Heart right ventricle (tissue), 16 donors: ENCODE measurements at regions not wholly inside any gene's neighbourhood (a gene's known extent, or its start where the extent isn't known, plus 50 kb on each side); places are given as distances from the start of the nearest gene placed in this dataset.

Experiments
- ATAC-seq, 8 donors: fragments of 200-7000 bp; cut with Tn5 transposase; one replicate each; pipeline ENCODE4 v1.9.1; 2020; ENCODE audit warnings: mild to moderate bottlenecking in 8 of 8, moderate library complexity in 8 of 8, moderate number of reproducible peaks in 1 of 8
- DNase-seq, 2 donors: peaks; one replicate each; pipeline ENCODE4 v3.0.0-alpha.2; 2020
- H3K27ac ChIP-seq, 10 donors: fragments of 200-600 bp; sonication (generic) in 2 of 10; one replicate each; pipeline versions ENCODE4 v1.5.0 to v1.8.0; 2020 to 2022; ENCODE audit warnings: mild to moderate bottlenecking in 3 of 10
- H3K27me3 ChIP-seq, 7 donors: fragments of 200-600 bp; one replicate each; pipeline ENCODE4 v1.8.0; 2021 to 2022; ENCODE audit warnings: mild to moderate bottlenecking in 2 of 7
- H3K36me3 ChIP-seq, 9 donors: fragments of 200-600 bp; sonication (generic) in 1 of 9; one replicate each; pipeline versions ENCODE4 v1.5.0 to v1.8.0; 2020 to 2022; ENCODE audit warnings: mild to moderate bottlenecking in 2 of 9
- H3K4me1 ChIP-seq, 9 donors: fragments of 200-600 bp; sonication (generic) in 1 of 9; one replicate each; pipeline versions ENCODE4 v1.5.0 to v1.8.0; 2020 to 2022; ENCODE audit warnings: mild to moderate bottlenecking in 4 of 9
- H3K4me3 ChIP-seq, 10 donors: fragments of 200-600 bp; sonication (generic) in 2 of 10; one replicate each; pipeline versions ENCODE4 v1.5.0 to v1.8.0; 2020 to 2022; ENCODE audit warnings: mild to moderate bottlenecking in 7 of 10, moderate library complexity in 2 of 10
- H3K9me3 ChIP-seq, 11 donors: fragments of 200-600 bp in 10 of 11; sonication (generic) in 2 of 11; one replicate each; pipeline versions ENCODE4 v1.5.0 to v1.8.0; 2013 to 2022; ENCODE audit warnings: mild to moderate bottlenecking in 2 of 11, control low read depth in 1 of 11, moderate library complexity in 1 of 11
- WGBS, 2 donors: extraction: QIAGEN DNeasy Blood & Tissue Kit; methylation state at CpG; one replicate each; pipeline ENCODE4 v1.1.7; 2013; ENCODE audit warnings: inconsistent platforms in 1 of 2; 5-methylcytosine and 5-hydroxymethylcytosine counted together
- intact Hi-C, 10 donors: fragments of 100-400 bp; cut with DNase I; formaldehyde crosslinking; loops; one replicate each; pipeline versions ENCODE4 v1.11.1 to v1.14.2; 2022
- TF ChIP-seq, protein P1 (sequence below), 9 donors: fragments of 200-600 bp; sonication (generic) in 2 of 9; IDR thresholded peaks; one replicate each; pipeline versions ENCODE4 v1.5.0 to v1.8.0; 2021 to 2022; ENCODE audit warnings: antibody characterized with exemption in 9 of 9, mild to moderate bottlenecking in 5 of 9, moderate library complexity in 1 of 9
- donor health status: Arrhythmogenic right ventricular cardiomyopathy.
- donor health status: ischemic (EF 13 %, LVEDD 7.1; RV severe dilation, severe dysfunction).
- donor health status: healthy with polysubstance abuse.
- donor health status: DM: no; HTN: yes; CAD: no.
- donor health status: DM: no; HTN: no; CAD: no.
- donor health status: ischemic (EF 25% LVEDD 6.9; RV normal size, moderate dysfunction).
- donor health status: ischemic (EF 25% LVEDD 5.7; RV mildly dilated, moderate dysfunction).
- donor health status: healthy.
- donor health status: DM: yes; HTN: yes; CAD: no.
- donor health status: Ischemic cardiomyopathy.
- donor health status: ischemic (EF 35%, LVEDD 5.7; RV mildly dilated, moderate dysfunction).
- donor health status: nonischemic (EF 11% LVEDD 7.7; RV severe dilation, severe dysfunction).
- donor health status: DM: yes; HTN: yes; CAD: no.
- donor health status: PGD.
- donor health status: ischemic (EF 29% LVEDD 5.4; RV normal size, mild dysfunction).
- donor health status: nonischemic (EF 23%, LVEDD 6.1; RV moderate dilation, normal function).

DNA sequence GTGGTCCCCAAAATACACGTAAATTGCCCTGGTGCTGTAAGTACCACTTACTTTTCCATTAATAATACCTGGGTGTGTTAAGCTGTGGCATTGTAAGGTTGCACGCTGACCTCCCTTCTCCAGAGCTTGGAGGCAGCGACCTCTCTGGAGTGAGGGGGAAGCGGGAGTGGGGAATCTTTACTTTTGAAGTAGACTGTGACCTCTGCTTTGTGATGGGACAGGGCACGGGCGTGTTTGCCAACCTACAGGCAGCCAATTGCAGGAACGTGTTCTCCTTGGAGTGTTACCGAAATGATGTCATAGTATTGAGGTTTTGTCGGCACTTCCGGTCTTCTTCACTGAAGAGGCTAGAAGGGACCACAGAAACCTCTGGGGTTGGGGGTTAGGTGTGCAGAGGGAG lies 227.3 kb upstream of the C2CD4B start:
- WGBS, 2 donors: 18 to 19% methylated on average over 10 of the region's 10 CpGs
- H3K4me3 ChIP-seq: peak overlapping the region; percentile 63 to 99 (median 88)
- ATAC-seq (peak in 7 of 8 donors; percentile 9 to 55 (median 43)), DNase-seq (peak; percentile 20 to 34)
- H3K4me1 ChIP-seq: peaks cover 0 to 30% (median 22%) of the 10 kb centered on the region in 9 donors
- intact Hi-C loops: loop anchor here in 8 of 10 donors (5.0 to 10.0 kb wide), 17 partner anchors 60 to 350 kb away; no protein-coding TSS in a partner anchor
- peaks cover 0 to 22% (median 0%) of the 10 kb centered on the region in 7 donors for H3K27me3 ChIP-seq
- H3K27ac ChIP-seq: peak overlapping the region in 9 of 10 donors; percentile 72 to 94 (median 87)
- TF ChIP-seq, protein P1, sequence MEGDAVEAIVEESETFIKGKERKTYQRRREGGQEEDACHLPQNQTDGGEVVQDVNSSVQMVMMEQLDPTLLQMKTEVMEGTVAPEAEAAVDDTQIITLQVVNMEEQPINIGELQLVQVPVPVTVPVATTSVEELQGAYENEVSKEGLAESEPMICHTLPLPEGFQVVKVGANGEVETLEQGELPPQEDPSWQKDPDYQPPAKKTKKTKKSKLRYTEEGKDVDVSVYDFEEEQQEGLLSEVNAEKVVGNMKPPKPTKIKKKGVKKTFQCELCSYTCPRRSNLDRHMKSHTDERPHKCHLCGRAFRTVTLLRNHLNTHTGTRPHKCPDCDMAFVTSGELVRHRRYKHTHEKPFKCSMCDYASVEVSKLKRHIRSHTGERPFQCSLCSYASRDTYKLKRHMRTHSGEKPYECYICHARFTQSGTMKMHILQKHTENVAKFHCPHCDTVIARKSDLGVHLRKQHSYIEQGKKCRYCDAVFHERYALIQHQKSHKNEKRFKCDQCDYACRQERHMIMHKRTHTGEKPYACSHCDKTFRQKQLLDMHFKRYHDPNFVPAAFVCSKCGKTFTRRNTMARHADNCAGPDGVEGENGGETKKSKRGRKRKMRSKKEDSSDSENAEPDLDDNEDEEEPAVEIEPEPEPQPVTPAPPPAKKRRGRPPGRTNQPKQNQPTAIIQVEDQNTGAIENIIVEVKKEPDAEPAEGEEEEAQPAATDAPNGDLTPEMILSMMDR (IDR thresholded peaks at IDR 0.05): no peak
- no peaks in the 10 kb centered on the region for H3K36me3 ChIP-seq
- no peaks in the 10 kb centered on the region for H3K9me3 ChIP-seq

DNA sequence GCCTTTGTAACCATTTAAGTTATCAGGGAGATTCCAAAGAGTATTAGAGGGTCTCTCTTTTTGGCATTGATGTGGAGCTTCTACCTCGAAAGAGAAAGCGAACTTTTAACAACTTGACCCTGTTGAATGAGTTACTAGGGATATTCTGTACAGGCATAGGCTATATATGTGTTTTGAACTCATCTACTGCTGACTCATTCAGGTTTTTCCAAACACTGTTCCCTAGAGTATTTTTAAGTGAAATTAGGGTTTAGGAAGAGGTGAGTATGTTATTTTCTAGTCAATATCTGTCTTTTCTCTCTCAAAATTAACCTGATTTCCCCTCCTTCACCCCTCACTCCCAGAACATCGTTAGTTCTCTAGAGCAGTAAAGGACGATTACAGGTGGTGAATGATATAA lies 228.1 kb upstream of the C2CD4B start:
- TF ChIP-seq, protein P1 (IDR thresholded peaks at IDR 0.05): no peak
- Histone ChIP-seq H3K36me3 (no peaks in the 10 kb centered on the region), H3K9me3 (no peaks in the 10 kb centered on the region), H3K27ac (peak overlapping the region in 5 of 10 donors; percentile 83 to 90 (median 87)), H3K27me3 (peaks cover 0 to 22% (median 0%) of the 10 kb centered on the region in 7 donors), H3K4me3 (peak overlapping the region in 1 of 10 donors; percentile 99), H3K4me1 (peaks cover 0 to 30% (median 22%) of the 10 kb centered on the region in 9 donors)
- ATAC-seq: no peak
- intact Hi-C loops: loop anchor here in 8 of 10 donors (5.0 to 10.0 kb wide), 17 partner anchors 59 to 349 kb away; no protein-coding TSS in a partner anchor
- no peak for DNase-seq
- 78 to 79% methylated on average over 4 of the region's 4 CpGs for WGBS, 2 donors

DNA sequence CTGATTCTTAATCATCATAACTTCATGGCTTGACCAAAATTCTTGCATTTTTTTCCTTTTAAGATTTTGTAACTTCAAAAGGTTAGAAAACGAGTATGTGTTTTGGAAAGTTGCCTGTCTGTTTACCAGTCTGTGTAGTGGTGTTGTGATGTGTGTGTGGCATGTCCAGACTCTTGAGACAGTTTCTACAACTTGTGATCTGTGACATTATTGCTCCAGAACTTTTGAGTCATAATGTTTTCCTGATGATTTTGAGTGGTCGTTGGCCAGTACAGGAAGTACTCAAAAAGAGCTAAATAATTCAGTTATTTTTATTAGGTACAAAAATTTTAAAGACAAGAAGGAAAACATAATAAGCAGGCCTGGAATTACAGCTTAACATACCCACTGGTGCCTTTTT lies 229.0 kb upstream of the C2CD4B start:
- DNase-seq: no peak
- TF ChIP-seq, protein P1 (IDR thresholded peaks at IDR 0.05): no peak
- Histone ChIP-seq H3K36me3 (no peaks in the 10 kb centered on the region), H3K27ac (no peak overlapping the region), H3K27me3 (peaks cover 0 to 22% (median 0%) of the 10 kb centered on the region in 7 donors), H3K9me3 (no peaks in the 10 kb centered on the region), H3K4me3 (no peak overlapping the region), H3K4me1 (peaks cover 0 to 27% (median 22%) of the 10 kb centered on the region in 9 donors)
- 29 to 43% methylated on average over 2 of the region's 2 CpGs for WGBS, 2 donors
- no peak for ATAC-seq
- intact Hi-C loops: loop anchor here in 8 of 10 donors (5.0 to 10.0 kb wide), 17 partner anchors 58 to 348 kb away; no protein-coding TSS in a partner anchor

DNA sequence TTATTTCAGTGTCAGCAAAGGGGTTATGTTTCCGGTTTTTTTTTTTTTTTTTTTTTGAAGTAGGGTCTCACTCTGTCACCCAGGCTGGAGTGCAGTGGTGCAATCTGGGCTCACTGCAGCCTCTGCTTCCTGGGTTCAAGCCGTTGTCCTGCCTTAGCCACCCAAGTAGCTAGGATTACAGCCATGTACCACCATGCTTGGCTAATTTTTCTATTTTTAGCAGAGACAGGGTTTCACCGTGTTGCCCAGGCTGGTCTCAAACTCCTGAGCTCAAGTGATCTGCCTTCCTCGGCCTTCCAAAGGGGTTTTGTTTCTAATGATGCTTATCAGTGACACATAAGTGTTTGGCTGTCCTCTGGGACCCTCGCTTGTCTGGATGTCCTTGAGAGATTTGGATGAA lies 235.7 kb upstream of the C2CD4B start:
- no peaks in the 10 kb centered on the region for H3K27me3 ChIP-seq
- H3K9me3 ChIP-seq: peaks cover 0 to 14% (median 0%) of the 10 kb centered on the region in 11 donors
- DNase-seq (no peak), ATAC-seq (no peak)
- no peaks in the 10 kb centered on the region for H3K36me3 ChIP-seq
- no peak overlapping the region for H3K4me3 ChIP-seq
- TF ChIP-seq, protein P1 (IDR thresholded peaks at IDR 0.05): no peak
- intact Hi-C loops: loop anchor here in 1 of 10 donors (5.0 kb wide), 1 partner anchor 37 kb away; no protein-coding TSS in a partner anchor
- H3K27ac ChIP-seq: peak overlapping the region in 1 of 10 donors; percentile 25
- WGBS, 2 donors: 53 to 60% methylated on average over 5 of the region's 5 CpGs
- H3K4me1 ChIP-seq: peaks cover 0 to 46% (median 30%) of the 10 kb centered on the region in 9 donors
